GM12873 (cell line): ENCODE measurements at regions not wholly inside any gene's neighbourhood (a gene's known extent, or its start where the extent isn't known, plus 50 kb on each side); places are given as distances from the start of the nearest gene placed in this dataset.

ENCODE experiments used
- TF ChIP-seq, protein P1 (sequence below): IDR thresholded peaks from 2 replicates; pipeline ENCODE4 v1.5.1; 2012; ENCODE audit warnings: low read depth, mild to moderate bottlenecking, moderate library complexity, low read length, control low read depth; ENCODE audit not compliant: insufficient read depth; ENCODE audit errors: missing control alignments

GRCh38 chr13:19055611-19056010 lies 126.0 kb downstream of the TUBA3C start:
- TF ChIP-seq, protein P1, sequence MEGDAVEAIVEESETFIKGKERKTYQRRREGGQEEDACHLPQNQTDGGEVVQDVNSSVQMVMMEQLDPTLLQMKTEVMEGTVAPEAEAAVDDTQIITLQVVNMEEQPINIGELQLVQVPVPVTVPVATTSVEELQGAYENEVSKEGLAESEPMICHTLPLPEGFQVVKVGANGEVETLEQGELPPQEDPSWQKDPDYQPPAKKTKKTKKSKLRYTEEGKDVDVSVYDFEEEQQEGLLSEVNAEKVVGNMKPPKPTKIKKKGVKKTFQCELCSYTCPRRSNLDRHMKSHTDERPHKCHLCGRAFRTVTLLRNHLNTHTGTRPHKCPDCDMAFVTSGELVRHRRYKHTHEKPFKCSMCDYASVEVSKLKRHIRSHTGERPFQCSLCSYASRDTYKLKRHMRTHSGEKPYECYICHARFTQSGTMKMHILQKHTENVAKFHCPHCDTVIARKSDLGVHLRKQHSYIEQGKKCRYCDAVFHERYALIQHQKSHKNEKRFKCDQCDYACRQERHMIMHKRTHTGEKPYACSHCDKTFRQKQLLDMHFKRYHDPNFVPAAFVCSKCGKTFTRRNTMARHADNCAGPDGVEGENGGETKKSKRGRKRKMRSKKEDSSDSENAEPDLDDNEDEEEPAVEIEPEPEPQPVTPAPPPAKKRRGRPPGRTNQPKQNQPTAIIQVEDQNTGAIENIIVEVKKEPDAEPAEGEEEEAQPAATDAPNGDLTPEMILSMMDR: no peak

- TF ChIP-seq, protein P1: no peak
These were observed 128.1 kb downstream of the TUBA3C start for GRCh38 chr13:19053561-19053960.

GRCh38 chr13:19052931-19053330 lies 128.7 kb downstream of the TUBA3C start:
- TF ChIP-seq, protein P1: no peak

- TF ChIP-seq, protein P1: no peak
These were observed 129.4 kb downstream of the TUBA3C start for GRCh38 chr13:19052180-19052579.

DNA sequence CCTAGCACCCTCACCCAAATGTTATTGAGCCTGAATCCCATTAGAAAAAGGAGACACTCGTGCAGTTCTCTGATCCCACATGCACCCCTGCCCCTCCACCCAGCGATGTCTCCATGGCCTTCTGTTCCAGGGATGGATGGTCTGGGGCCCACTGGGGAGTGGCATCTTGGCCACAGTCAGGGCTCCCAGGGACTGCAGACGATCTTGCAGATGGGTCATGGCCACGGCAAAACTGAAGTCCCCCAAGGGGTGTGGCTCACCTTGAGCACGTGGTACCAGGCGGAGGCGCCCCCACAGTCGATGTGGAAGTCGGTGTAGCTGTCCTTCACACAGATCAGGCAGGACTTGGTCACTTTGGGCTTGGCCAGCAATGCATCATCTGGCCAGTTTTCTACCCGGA lies 130.7 kb downstream of the TUBA3C start:
- TF ChIP-seq, protein P1: no peak

DNA sequence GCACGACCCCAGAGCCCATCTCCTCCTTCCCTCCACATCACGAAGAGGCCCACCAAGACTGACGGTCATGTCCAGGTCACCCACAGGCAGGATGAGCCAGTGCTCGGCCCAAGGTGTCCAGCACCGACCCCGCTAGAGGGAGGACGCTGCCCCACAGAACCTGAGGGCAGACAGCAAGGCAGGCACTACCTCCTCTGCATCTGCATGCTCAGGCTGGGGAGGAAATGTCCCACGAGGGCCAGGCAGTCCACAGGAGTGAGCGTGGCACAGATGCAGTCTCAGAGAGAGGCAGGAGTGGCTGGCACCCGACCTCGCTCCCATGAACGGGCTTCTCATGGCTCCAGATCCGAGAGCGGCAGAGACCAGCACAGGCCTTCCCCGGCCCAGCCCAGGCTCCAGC lies 133.2 kb downstream of the TUBA3C start:
- TF ChIP-seq, protein P1: no peak

GRCh38 chr13:19023115-19023514 lies 158.5 kb downstream of the TUBA3C start:
- TF ChIP-seq, protein P1: no peak
